ENCODE measurements at regions not wholly inside any gene's neighbourhood (a gene's known extent, or its start where the extent isn't known, plus 50 kb on each side); places are given as distances from the start of the nearest gene placed in this dataset.

GRCh38 chr2:37829616-37830395, 95.3 kb upstream of the RMDN2 start:
- TF ChIP-seq POLR2AphosphoS5 (IDR thresholded peaks at IDR 0.05; ENCODE audit: low read depth, low read length) (no peak), POLR2A (IDR thresholded peaks at IDR 0.05; ENCODE audit: low read depth, low read length) (no peak), TAF1 (IDR thresholded peaks at IDR 0.05; ENCODE audit: borderline replicate concordance, low read depth, low read length) (no peak)

Measured in GM12892 (cell line).